GM23248 (cell line): ENCODE measurements at regions not wholly inside any gene's neighbourhood (a gene's known extent, or its start where the extent isn't known, plus 50 kb on each side); places are given as distances from the start of the nearest gene placed in this dataset.

Experiments
- DNase-seq: peaks from one replicate; pipeline ENCODE4 v3.0.0-alpha.2; 2015
- H2AFZ ChIP-seq: fragments of 200-600 bp; sonication (generic); 2 replicates; pipeline ENCODE4 v1.6.1; 2016; ENCODE audit warnings: antibody characterized with exemption
- H3F3A ChIP-seq: fragments of 200-600 bp; sonication (generic); 2 replicates; pipeline ENCODE4 v1.6.1; 2016; ENCODE audit warnings: mild to moderate bottlenecking, antibody characterized with exemption, mixed run types; ENCODE audit not compliant: insufficient read depth
- H3K27ac ChIP-seq: fragments of 200-600 bp; sonication (generic); 2 replicates; pipeline ENCODE4 v1.5.1; 2016; ENCODE audit warnings: mild to moderate bottlenecking
- H3K27me3 ChIP-seq: fragments of 200-600 bp; sonication (generic); replicated peaks from 2 replicates; pipeline ENCODE4 v1.6.1; 2016; ENCODE audit warnings: mild to moderate bottlenecking; ENCODE audit not compliant: insufficient read depth
- H3K36me3 ChIP-seq: fragments of 200-600 bp; sonication (generic); 2 replicates; pipeline ENCODE4 v1.6.1; 2016; ENCODE audit warnings: low read depth, mild to moderate bottlenecking
- H3K4me1 ChIP-seq: fragments of 200-600 bp; sonication (generic); 2 replicates; pipeline ENCODE4 v1.6.1; 2016; ENCODE audit warnings: mild to moderate bottlenecking; ENCODE audit not compliant: insufficient read depth
- H3K4me2 ChIP-seq: fragments of 200-600 bp; sonication (generic); one replicate; pipeline ENCODE4 v1.6.1; 2016; ENCODE audit warnings: mild to moderate bottlenecking; ENCODE audit not compliant: unreplicated experiment
- H3K4me3 ChIP-seq: fragments of 200-600 bp; sonication (generic); 2 replicates; pipeline ENCODE4 v1.5.1; 2016; ENCODE audit warnings: mild to moderate bottlenecking
- H3K79me2 ChIP-seq: fragments of 200-600 bp; sonication (generic); 2 replicates; pipeline ENCODE4 v1.6.1; 2016; ENCODE audit warnings: mild to moderate bottlenecking; ENCODE audit not compliant: insufficient read depth
- H3K9ac ChIP-seq: fragments of 200-600 bp; sonication (generic); 2 replicates; pipeline ENCODE4 v1.6.1; 2016; ENCODE audit warnings: mild to moderate bottlenecking
- H3K9me2 ChIP-seq: fragments of 200-600 bp; sonication (generic); 2 replicates; pipeline ENCODE4 v1.6.1; 2016; ENCODE audit warnings: mixed run types, mild to moderate bottlenecking, moderate library complexity; ENCODE audit not compliant: insufficient read depth
- H3K9me3 ChIP-seq: fragments of 200-600 bp; sonication (generic); one replicate; pipeline ENCODE4 v1.6.1; 2017; ENCODE audit warnings: low read depth
- H4K20me1 ChIP-seq: fragments of 200-600 bp; sonication (generic); 2 replicates; pipeline ENCODE4 v1.6.0; 2016; ENCODE audit not compliant: insufficient read depth
- EZH2 ChIP-seq: fragments of 200-600 bp; sonication (generic); IDR thresholded peaks from 2 replicates; pipeline ENCODE4 v1.6.1; 2018; ENCODE audit warnings: antibody characterized with exemption, mild to moderate bottlenecking; ENCODE audit not compliant: insufficient read depth, poor library complexity, severe bottlenecking
- EZH2phosphoT487 ChIP-seq: fragments of 200-600 bp; sonication (generic); IDR thresholded peaks from 2 replicates; pipeline ENCODE4 v1.6.1; 2018; ENCODE audit warnings: antibody characterized with exemption, moderate library complexity, mild to moderate bottlenecking, low read depth; ENCODE audit not compliant: insufficient read depth
- WGBS, 2 experiments: methylation state at CpG; one replicate each; pipeline ENCODE4 v1.1.6; 2015 to 2017; ENCODE audit warnings: low lambda C conversion rate in 2 of 2, low coverage in 1 of 2; ENCODE audit errors: missing lambda C conversion rate in 2 of 2; 5-methylcytosine and 5-hydroxymethylcytosine counted together
- in situ Hi-C: fragments of 300-500 bp; cut with MboI; formaldehyde crosslinking; loops from 2 replicates; pipeline ENCODE4 v1.15.0; 2020

DNA sequence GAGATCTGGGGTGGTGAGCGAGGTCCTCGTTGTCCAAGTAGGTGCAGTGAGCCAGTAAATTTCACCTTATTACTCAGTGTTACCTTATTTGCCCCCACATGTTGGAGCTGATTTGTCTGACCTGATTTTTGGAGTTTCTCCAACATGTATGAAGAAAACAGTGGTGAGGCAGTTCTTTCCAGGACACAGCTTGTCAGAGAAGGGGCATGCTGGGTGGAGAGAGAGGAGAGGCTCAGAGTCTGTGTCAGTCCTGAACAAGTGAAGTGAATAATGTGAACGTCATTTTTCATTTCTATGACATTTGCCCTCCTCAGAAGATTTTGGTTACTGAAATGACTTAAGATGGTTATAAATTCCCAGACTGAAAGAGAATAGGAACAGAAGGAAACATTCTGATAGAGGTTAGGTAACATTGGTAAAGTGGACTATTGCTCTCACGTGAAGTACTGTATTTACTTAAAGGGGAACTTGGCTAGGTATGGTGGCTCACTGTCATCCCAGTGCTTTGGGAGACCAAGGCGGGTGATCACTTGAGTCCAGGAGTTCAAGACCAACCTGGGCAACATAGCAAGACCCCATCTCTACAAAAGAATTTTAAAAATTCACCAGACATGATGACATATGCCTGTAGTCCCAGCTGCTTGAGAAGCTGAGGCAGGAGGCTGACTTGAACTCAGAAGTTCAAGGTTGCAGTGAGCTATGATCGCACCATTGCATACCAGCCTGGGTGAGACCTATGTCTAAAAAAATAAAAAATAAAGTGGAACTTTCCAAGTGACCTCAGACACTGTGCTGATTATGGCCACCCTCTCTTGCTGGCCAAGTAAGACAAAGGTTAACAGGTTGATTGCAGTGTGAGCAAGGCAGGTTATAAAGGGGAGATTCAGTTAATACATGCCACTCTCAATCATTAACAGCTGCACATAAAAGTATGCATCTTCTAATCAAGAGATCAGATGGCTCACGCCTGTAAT is 184.3 kb downstream of the EDN1 start:
- Histone ChIP-seq H3K9me3 (no peaks in the 10 kb centered on the region), H4K20me1 (no peaks in the 10 kb centered on the region), H3K4me2 (no peak overlapping the region), H3K9ac (no peak overlapping the region), H3K27me3 (no peaks in the 10 kb centered on the region), H3K9me2 (no peaks in the 10 kb centered on the region), H3K4me1 (peaks cover 15% of the 10 kb centered on the region), H3K36me3 (no peaks in the 10 kb centered on the region), H2AFZ (no peak overlapping the region), H3K4me3 (no peak overlapping the region), H3K27ac (no peak overlapping the region), H3F3A (peaks cover 18% of the 10 kb centered on the region; the same call in 1 of the 2 replicates), H3K79me2 (no peaks in the 10 kb centered on the region)
- WGBS, 2 experiments, result 81 to 84% methylated on average over 7 of the region's 7 CpGs
- in situ Hi-C loops, result no loop called here
- TF ChIP-seq EZH2 (no peak), EZH2phosphoT487 (no peak)
- DNase-seq, result peak; percentile 50

DNA sequence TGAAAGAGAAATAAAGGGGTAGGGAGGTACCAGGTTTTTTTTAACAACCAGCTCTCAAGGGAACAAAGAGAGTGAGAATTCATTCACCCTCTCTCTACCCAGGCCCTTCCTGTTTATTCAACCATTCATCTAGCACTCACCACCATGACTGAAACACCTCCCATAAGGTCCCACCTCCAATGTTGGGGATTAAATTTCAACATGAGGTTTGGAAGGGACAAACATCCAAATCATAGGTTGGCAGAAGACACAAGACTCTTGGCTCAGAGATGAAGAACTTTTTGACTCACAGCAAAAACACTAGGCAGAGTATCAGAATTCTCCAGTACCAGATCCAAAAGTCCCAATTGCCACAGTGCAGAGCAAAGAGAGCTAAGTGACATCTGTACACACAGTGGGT is 186.3 kb downstream of the EDN1 start:
- H3K9me2 ChIP-seq, result no peaks in the 10 kb centered on the region
- H2AFZ ChIP-seq, result no peak overlapping the region
- H3K27ac ChIP-seq, result no peak overlapping the region
- no peaks in the 10 kb centered on the region for H3K9me3 ChIP-seq
- no peaks in the 10 kb centered on the region for H3K79me2 ChIP-seq
- no peak overlapping the region for H3K9ac ChIP-seq
- no peak overlapping the region for H3K4me3 ChIP-seq
- DNase-seq, result no peak
- H3K4me1 ChIP-seq, result peaks cover 15% of the 10 kb centered on the region
- in situ Hi-C loops, result no loop called here
- no peaks in the 10 kb centered on the region for H3K27me3 ChIP-seq
- TF ChIP-seq EZH2phosphoT487, result no peak
- TF ChIP-seq EZH2, result no peak
- H3F3A ChIP-seq, result peaks cover 18% of the 10 kb centered on the region; the same call in 1 of the 2 replicates
- H3K36me3 ChIP-seq, result no peaks in the 10 kb centered on the region
- H3K4me2 ChIP-seq, result no peak overlapping the region
- H4K20me1 ChIP-seq, result no peaks in the 10 kb centered on the region

DNA sequence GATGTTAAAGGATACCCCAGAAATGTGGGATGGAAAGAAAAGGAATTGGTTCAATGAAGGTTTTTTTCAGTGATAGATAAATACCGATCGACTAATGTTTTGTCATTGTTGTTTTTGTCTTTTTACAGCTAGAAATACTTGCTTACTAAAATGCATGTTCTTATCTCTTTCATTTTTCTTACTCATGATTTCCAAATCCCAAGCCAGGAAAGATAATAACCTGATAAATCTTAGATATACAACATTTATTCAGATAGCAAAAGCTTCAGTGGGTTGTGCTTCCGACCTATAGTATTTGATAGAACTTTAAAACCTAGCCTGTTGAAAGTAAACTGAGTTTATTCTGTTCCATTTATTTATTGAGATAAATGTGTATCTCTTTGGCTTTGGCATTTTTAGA is 187.5 kb downstream of the EDN1 start:
- Histone ChIP-seq H3K9me2 (no peaks in the 10 kb centered on the region), H4K20me1 (no peaks in the 10 kb centered on the region), H3K4me2 (no peak overlapping the region), H3K79me2 (no peaks in the 10 kb centered on the region), H2AFZ (no peak overlapping the region), H3K36me3 (no peaks in the 10 kb centered on the region), H3K27me3 (no peaks in the 10 kb centered on the region), H3K27ac (no peak overlapping the region), H3K4me3 (no peak overlapping the region), H3F3A (peaks cover 18% of the 10 kb centered on the region; the same call in 1 of the 2 replicates), H3K4me1 (peaks cover 5% of the 10 kb centered on the region), H3K9me3 (no peaks in the 10 kb centered on the region), H3K9ac (no peak overlapping the region)
- in situ Hi-C loops, result no loop called here
- TF ChIP-seq EZH2phosphoT487, result no peak
- 96 to 99% methylated on average over 3 of the region's 3 CpGs for WGBS, 2 experiments
- no peak for DNase-seq

DNA sequence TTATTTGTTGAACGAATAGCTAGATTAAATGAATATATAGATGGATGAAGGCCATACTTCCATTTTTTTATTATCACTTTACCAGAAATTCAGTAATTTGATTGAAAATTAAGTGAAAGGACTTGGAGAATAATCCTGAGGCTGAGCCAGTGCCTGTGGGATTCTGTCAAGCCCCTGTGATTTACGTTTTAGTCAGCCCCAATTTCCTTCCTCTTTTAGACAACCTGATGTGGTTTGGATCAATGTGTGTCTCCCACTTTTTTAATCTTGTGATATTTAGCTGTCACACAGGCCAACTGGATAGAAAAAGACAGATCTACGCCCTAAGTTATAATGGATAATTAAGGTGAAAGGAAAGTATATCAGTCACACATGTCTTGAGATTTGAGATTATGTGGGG is 188.8 kb downstream of the EDN1 start:
- Histone ChIP-seq H3K36me3 (no peaks in the 10 kb centered on the region), H3K4me2 (no peak overlapping the region), H3K27ac (no peak overlapping the region), H3K4me1 (peaks cover 15% of the 10 kb centered on the region), H4K20me1 (no peaks in the 10 kb centered on the region), H3K27me3 (no peaks in the 10 kb centered on the region), H3K4me3 (no peak overlapping the region), H3K9me2 (no peaks in the 10 kb centered on the region), H3K9ac (no peak overlapping the region), H2AFZ (no peak overlapping the region), H3F3A (peaks cover 16% of the 10 kb centered on the region), H3K79me2 (no peaks in the 10 kb centered on the region), H3K9me3 (no peaks in the 10 kb centered on the region)
- in situ Hi-C loops, result no loop called here
- no peak for DNase-seq
- WGBS, 2 experiments, result 96 to 97% methylated on average over 3 of the region's 3 CpGs
- TF ChIP-seq EZH2phosphoT487 (no peak), EZH2 (no peak)
